Keratinocyte (primary cell): ENCODE measurements at regions not wholly inside any gene's neighbourhood (a gene's known extent, or its start where the extent isn't known, plus 50 kb on each side); places are given as distances from the start of the nearest gene placed in this dataset.

Experiments used
- CTCF ChIP-seq, 3 experiments: IDR thresholded peaks in 1 of 3; conservative IDR thresholded peaks in 1 of 3; optimal IDR thresholded peaks in 1 of 3; 2 replicates in 2 of 3; 3 replicates in 1 of 3; pipeline versions ENCODE3 to v1.5.1; 2011; ENCODE audit warnings: low read length in 3 of 3, mild to moderate bottlenecking in 3 of 3, moderate library complexity in 2 of 3, control low read depth in 1 of 3, inconsistent platforms in 1 of 3; ENCODE audit not compliant: insufficient read depth in 2 of 3; ENCODE audit errors: extremely low read depth in 1 of 3
- EZH2 ChIP-seq: IDR thresholded peaks from one replicate; pipeline ENCODE4 v1.6.1; 2012; ENCODE audit warnings: inconsistent platforms, mild to moderate bottlenecking, low read length, moderate library complexity

GRCh38 chr2:106646605-106647004, 159.4 kb downstream of the CD8B2 start:
- TF ChIP-seq EZH2, result no peak
- TF ChIP-seq CTCF (optimal IDR thresholded peaks at IDR 0.05 in 1 of 3, IDR thresholded peaks at IDR 0.05 in 1 of 3, conservative IDR thresholded peaks at IDR 0.05 in 1 of 3; ENCODE audit: extremely low read depth in 1 of 3, insufficient read depth in 2 of 3, low read length in 3 of 3), result no peak
